ENCODE measurements at regions not wholly inside any gene's neighbourhood (a gene's known extent, or its start where the extent isn't known, plus 50 kb on each side); places are given as distances from the start of the nearest gene placed in this dataset.

DNA sequence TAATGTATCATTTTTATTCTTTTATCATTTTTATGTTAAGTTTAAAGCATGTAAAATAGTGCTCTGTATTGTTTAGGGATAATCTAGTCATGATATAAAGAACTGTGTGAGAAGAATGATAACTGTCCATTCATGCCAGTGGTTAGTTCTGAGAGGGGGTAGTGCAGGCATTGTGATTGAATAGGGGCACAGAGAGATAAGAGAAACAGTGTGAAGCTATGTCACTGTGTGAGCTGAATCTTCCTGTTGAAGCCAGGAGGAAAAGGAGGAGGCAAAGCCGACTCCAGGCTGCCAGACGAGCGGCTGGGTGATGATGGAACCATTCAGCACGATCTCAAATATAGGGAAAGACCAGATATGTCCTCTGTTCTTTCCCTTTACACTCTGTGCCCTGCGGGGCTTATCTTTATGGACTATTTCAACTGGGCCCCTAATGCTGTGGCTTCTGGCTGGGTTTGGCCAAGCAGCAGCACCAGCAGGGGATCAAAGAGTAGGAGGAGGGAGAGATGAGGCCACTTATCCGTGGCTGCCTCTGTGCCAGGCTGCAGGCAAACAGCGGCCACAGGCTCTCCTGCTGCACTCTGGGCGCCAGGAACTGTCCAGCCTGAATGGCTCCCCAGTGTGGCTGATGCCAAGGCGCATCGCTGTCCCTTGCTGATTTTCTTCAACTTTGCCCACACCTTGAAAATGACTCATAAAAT, 128.0 kb downstream of the SPP2 start:
- no peak overlapping the region for H3K14ac ChIP-seq (ENCODE audit: insufficient read depth, low read length)
- H3K79me1 ChIP-seq (ENCODE audit: insufficient read depth, low read depth, low read length, poor library complexity, severe bottlenecking): no peaks in the 10 kb centered on the region
- no peak overlapping the region for H3T11ph ChIP-seq (ENCODE audit: low read length)
- Mint-ChIP-seq H3K27ac (no peak overlapping the region), H3K27me3 (ENCODE audit: low read depth) (peaks cover 5% of the 10 kb centered on the region), H3K4me3 (no peak overlapping the region), H3K36me3 (ENCODE audit: insufficient read depth in 1 of 3, low read depth in 3 of 3) (no peaks in the 10 kb centered on the region; a peak in 1 of 7 replicates), H3K9me3 (no peaks in the 10 kb centered on the region), H3K4me1 (peaks cover 4 to 10% of the 10 kb centered on the region in 2 experiments; a peak in 3 of 4 replicates)
- no peak overlapping the region for H2AK5ac ChIP-seq (ENCODE audit: insufficient read length, low read length)
- no peak overlapping the region for H2BK5ac ChIP-seq (ENCODE audit: insufficient read length, low read length)
- H2AFZ ChIP-seq (ENCODE audit: low read length): no peak overlapping the region
- no peak overlapping the region for H2BK120ac ChIP-seq (ENCODE audit: low read depth, low read length, poor library complexity, severe bottlenecking)
- no peaks in the 10 kb centered on the region for H3K23me2 ChIP-seq (ENCODE audit: insufficient read length, low read depth, low read length, poor library complexity, severe bottlenecking)
- H3K27ac ChIP-seq (ENCODE audit: insufficient read length, low read depth, low read length): no peak overlapping the region
- H3K18ac ChIP-seq (ENCODE audit: insufficient read length, low read depth, low read length): no peak overlapping the region
- no peak overlapping the region for H3K4me2 ChIP-seq (ENCODE audit: insufficient read depth, insufficient read length, low read length)
- no peak overlapping the region for H3K9ac ChIP-seq (ENCODE audit: extremely low read depth, insufficient read length, low read length)
- H4K91ac ChIP-seq (ENCODE audit: insufficient read length, low read depth, low read length): no peak overlapping the region
- no peak overlapping the region for H4K5ac ChIP-seq (ENCODE audit: insufficient read length, low read depth, low read length)
- H3K4me1 ChIP-seq (ENCODE audit: insufficient read depth, low read length): no peaks in the 10 kb centered on the region
- H3K9me3 ChIP-seq (ENCODE audit: control insufficient read depth, low read depth, low read length): no peaks in the 10 kb centered on the region
- H2BK15ac ChIP-seq (ENCODE audit: low read depth, low read length): no peak overlapping the region
- TF ChIP-seq, protein P1, sequence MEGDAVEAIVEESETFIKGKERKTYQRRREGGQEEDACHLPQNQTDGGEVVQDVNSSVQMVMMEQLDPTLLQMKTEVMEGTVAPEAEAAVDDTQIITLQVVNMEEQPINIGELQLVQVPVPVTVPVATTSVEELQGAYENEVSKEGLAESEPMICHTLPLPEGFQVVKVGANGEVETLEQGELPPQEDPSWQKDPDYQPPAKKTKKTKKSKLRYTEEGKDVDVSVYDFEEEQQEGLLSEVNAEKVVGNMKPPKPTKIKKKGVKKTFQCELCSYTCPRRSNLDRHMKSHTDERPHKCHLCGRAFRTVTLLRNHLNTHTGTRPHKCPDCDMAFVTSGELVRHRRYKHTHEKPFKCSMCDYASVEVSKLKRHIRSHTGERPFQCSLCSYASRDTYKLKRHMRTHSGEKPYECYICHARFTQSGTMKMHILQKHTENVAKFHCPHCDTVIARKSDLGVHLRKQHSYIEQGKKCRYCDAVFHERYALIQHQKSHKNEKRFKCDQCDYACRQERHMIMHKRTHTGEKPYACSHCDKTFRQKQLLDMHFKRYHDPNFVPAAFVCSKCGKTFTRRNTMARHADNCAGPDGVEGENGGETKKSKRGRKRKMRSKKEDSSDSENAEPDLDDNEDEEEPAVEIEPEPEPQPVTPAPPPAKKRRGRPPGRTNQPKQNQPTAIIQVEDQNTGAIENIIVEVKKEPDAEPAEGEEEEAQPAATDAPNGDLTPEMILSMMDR (conservative IDR thresholded peaks at IDR 0.05): no peak
- no peak overlapping the region for H3K4ac ChIP-seq (ENCODE audit: low read depth, low read length)
- H3K56ac ChIP-seq (ENCODE audit: insufficient read length, low read depth, low read length): no peak overlapping the region
- H2BK20ac ChIP-seq (ENCODE audit: low read depth, low read length, poor library complexity, severe bottlenecking): no peak overlapping the region
- WGBS (ENCODE audit: extremely low coverage, insufficient read length, low lambda C conversion rate): no CpG with 5 or more reads among the region's 10 CpGs
- H4K8ac ChIP-seq (replicated peaks; ENCODE audit: insufficient read length, low read depth, low read length): no peak overlapping the region
- H3K27me3 ChIP-seq (ENCODE audit: insufficient read depth, low read length): no peaks in the 10 kb centered on the region
- H4K20me1 ChIP-seq (ENCODE audit: control insufficient read depth, insufficient read depth, insufficient read length): no peaks in the 10 kb centered on the region
- no peaks in the 10 kb centered on the region for H3K79me2 ChIP-seq (ENCODE audit: insufficient read depth, low read length)
- no peak for DNase-seq
- no peak overlapping the region for H3K23ac ChIP-seq (ENCODE audit: insufficient read length, low read depth, low read length)
- no peak overlapping the region for H2BK12ac ChIP-seq (ENCODE audit: insufficient read length, low read depth, low read length)

All from H9 (cell line).